IMR-90 (cell line): ENCODE measurements at regions not wholly inside any gene's neighbourhood (a gene's known extent, or its start where the extent isn't known, plus 50 kb on each side); places are given as distances from the start of the nearest gene placed in this dataset.

Experiments used
- ATAC-seq: fragments of 200-7000 bp; cut with Tn5 transposase; 2 replicates; pipeline ENCODE4 v1.9.1; 2020; ENCODE audit warnings: low read depth, mild to moderate bottlenecking, moderate library complexity
- BruUV-seq: library from RNA; stranded (reverse); fragments of 400-500 nt; replicated peaks from 2 replicates; lab custom pipeline; 2021; lab: Mats Ljungman, UMichigan
- CTCF ChIA-PET: fragments of 300-600 bp; formaldehyde crosslinking; extraction: SDS; loops from one replicate; lab custom pipeline; 2021; ENCODE audit warnings: antibody characterized with exemption; lab: Yijun Ruan, JAX
- POLR2A ChIA-PET: fragments of 300-600 bp; sonication (Branson Sonifier 250); formaldehyde crosslinking; loops from one replicate; lab custom pipeline; 2022; ENCODE audit warnings: antibody characterized with exemption; ENCODE audit not compliant: unreplicated experiment; lab: Charles Lee
- DNase-seq: peaks from one replicate; pipeline ENCODE4 v3.0.0; 2013
- H2AFZ ChIP-seq: replicated peaks from 2 replicates; pipeline ENCODE3; 2013; ENCODE audit warnings: low read length, mild to moderate bottlenecking; ENCODE audit not compliant: poor library complexity
- H2AK5ac ChIP-seq: 2 replicates; pipeline ENCODE4 v1.6.1; 2013; ENCODE audit warnings: low read depth, low read length, inconsistent platforms
- H2AK9ac ChIP-seq: replicated peaks from 2 replicates; pipeline ENCODE3; 2013; ENCODE audit warnings: mild to moderate bottlenecking, low read depth, low read length, moderate library complexity; ENCODE audit not compliant: poor library complexity
- H2BK120ac ChIP-seq: 2 replicates; pipeline ENCODE4 v1.6.1; 2013; ENCODE audit warnings: low read depth, low read length, inconsistent platforms
- H2BK15ac ChIP-seq: 3 replicates; pipeline ENCODE4 v1.6.1; 2013; ENCODE audit warnings: low read depth, low read length, inconsistent platforms
- H2BK20ac ChIP-seq: 2 replicates; pipeline ENCODE4 v1.6.1; 2013; ENCODE audit warnings: low read depth, mild to moderate bottlenecking, inconsistent platforms, low read length, moderate library complexity
- H2BK5ac ChIP-seq: 2 replicates; pipeline ENCODE4 v1.6.1; 2013; ENCODE audit warnings: mild to moderate bottlenecking, low read depth, low read length, inconsistent platforms; ENCODE audit not compliant: poor library complexity, severe bottlenecking
- H3K14ac ChIP-seq: replicated peaks from 2 replicates; pipeline ENCODE4 v1.6.1; 2013; ENCODE audit warnings: low read depth, low read length, inconsistent platforms
- H3K18ac ChIP-seq: 2 replicates; pipeline ENCODE4 v1.6.1; 2013; ENCODE audit warnings: low read depth, low read length, control low read depth
- H3K23ac ChIP-seq: 2 replicates; pipeline ENCODE4 v1.6.1; 2013; ENCODE audit warnings: low read depth, low read length, inconsistent platforms
- H3K27ac ChIP-seq: 2 replicates; pipeline ENCODE4 v1.5.1; 2013; ENCODE audit warnings: mild to moderate bottlenecking, control low read depth, low read length; ENCODE audit not compliant: insufficient read depth
- H3K27me3 ChIP-seq: 2 replicates; pipeline ENCODE4 v1.6.1; 2013; ENCODE audit warnings: low read length; ENCODE audit not compliant: control insufficient read depth, insufficient read depth
- H3K36me3 ChIP-seq: 2 replicates; pipeline ENCODE4 v1.6.1; 2013; ENCODE audit warnings: low read length, mixed read lengths; ENCODE audit not compliant: control insufficient read depth, insufficient read depth
- H3K4ac ChIP-seq: 2 replicates; pipeline ENCODE4 v1.6.1; 2013; ENCODE audit warnings: low read depth, low read length, inconsistent platforms
- H3K4me1 ChIP-seq: 2 replicates; pipeline ENCODE4 v1.6.1; 2013; ENCODE audit warnings: low read length, mixed read lengths; ENCODE audit not compliant: control insufficient read depth, insufficient read depth
- H3K4me2 ChIP-seq: 2 replicates; pipeline ENCODE4 v1.6.1; 2013; ENCODE audit warnings: low read depth, mild to moderate bottlenecking, control low read depth, low read length, moderate library complexity
- H3K4me3 ChIP-seq: 2 replicates; pipeline ENCODE4 v1.5.1; 2013; ENCODE audit warnings: low read depth, mild to moderate bottlenecking, control low read depth, low read length, moderate library complexity; ENCODE audit not compliant: insufficient read depth
- H3K56ac ChIP-seq: 2 replicates; pipeline ENCODE4 v1.6.1; 2013; ENCODE audit warnings: low read length, inconsistent platforms; ENCODE audit not compliant: insufficient read depth; ENCODE audit errors: extremely low read depth
- H3K79me1 ChIP-seq, 2 experiments: 2 replicates each; pipeline ENCODE4 v1.6.1; 2013; ENCODE audit warnings: low read length in 2 of 2, inconsistent platforms in 1 of 2, low read depth in 1 of 2
- H3K9ac ChIP-seq: 2 replicates; pipeline ENCODE4 v1.6.1; 2013; ENCODE audit warnings: low read depth, low read length, control low read depth
- H3K9me1 ChIP-seq: 2 replicates; pipeline ENCODE4 v1.6.1; 2013; ENCODE audit warnings: low read length, inconsistent platforms; ENCODE audit not compliant: insufficient read depth
- H3K9me3 ChIP-seq: 2 replicates; pipeline ENCODE4 v1.6.1; 2013; ENCODE audit warnings: low read length; ENCODE audit not compliant: control insufficient read depth, insufficient read depth
- H4K20me1 ChIP-seq: 2 replicates; pipeline ENCODE4 v1.6.1; 2013; ENCODE audit warnings: low read length, inconsistent platforms; ENCODE audit not compliant: insufficient read depth
- H4K5ac ChIP-seq: 2 replicates; pipeline ENCODE4 v1.6.1; 2013; ENCODE audit warnings: mild to moderate bottlenecking, low read depth, low read length, control low read depth
- H4K8ac ChIP-seq, 2 experiments: 2 replicates each; pipeline ENCODE4 v1.6.1; 2013; ENCODE audit warnings: low read depth in 2 of 2, low read length in 2 of 2, control low read depth in 1 of 2, inconsistent platforms in 1 of 2
- H4K91ac ChIP-seq: 2 replicates; pipeline ENCODE4 v1.6.1; 2013; ENCODE audit warnings: low read depth, low read length, inconsistent platforms; ENCODE audit not compliant: insufficient read depth
- CHD1 ChIP-seq: IDR thresholded peaks from 2 replicates; pipeline ENCODE4 v1.6.1; 2012; ENCODE audit warnings: low read depth, low read length, improper control_type of control experiment
- FOS ChIP-seq: fragments of 150-350 bp; IDR thresholded peaks from 2 replicates; pipeline ENCODE4 v1.6.1; 2016; ENCODE audit warnings: low read depth, low read length
- MXI1 ChIP-seq: IDR thresholded peaks from 2 replicates; pipeline ENCODE4 v1.6.1; 2012; ENCODE audit warnings: low read depth, mild to moderate bottlenecking, low read length, moderate library complexity, borderline replicate concordance
- NFE2L2 ChIP-seq: fragments of 150-350 bp; IDR thresholded peaks from 2 replicates; pipeline ENCODE4 v1.6.1; 2016; ENCODE audit warnings: low read depth, mild to moderate bottlenecking, low read length
- POLR2A ChIP-seq: IDR thresholded peaks from 2 replicates; pipeline ENCODE4 v1.6.1; 2012; ENCODE audit warnings: mild to moderate bottlenecking, low read depth, low read length
- RAD21 ChIP-seq: IDR thresholded peaks from 2 replicates; pipeline ENCODE4 v1.6.1; 2012; ENCODE audit warnings: low read length, improper control_type of control experiment
- SMC3 ChIP-seq: fragments of 150-350 bp; IDR thresholded peaks from 2 replicates; pipeline ENCODE4 v1.6.1; 2016; ENCODE audit warnings: low read depth, mild to moderate bottlenecking, antibody characterized with exemption, low read length, moderate library complexity
- WGBS, 2 experiments: methylation state at CpG; one replicate each; pipeline versions ENCODE4 v1.1.5 to v1.1.7; 2013; ENCODE audit warnings: missing lambda C conversion rate in 2 of 2; ENCODE audit not compliant: insufficient read length in 1 of 2; ENCODE audit errors: extremely low coverage in 2 of 2; 5-methylcytosine and 5-hydroxymethylcytosine counted together
- dilution Hi-C: fragments of 300-500 bp; cut with HindIII; formaldehyde crosslinking; loops from one replicate; pipeline ENCODE4 v1.14.3; 2018; ENCODE audit warnings: low sequenced_read_pairs; ENCODE audit not compliant: unreplicated experiment
- in situ Hi-C: fragments of 300-500 bp; cut with MboI; formaldehyde crosslinking; loops from 3 replicates; pipeline ENCODE4 v1.14.3; 2019; ENCODE audit warnings: low sequenced_read_pairs, inconsistent platforms, mixed read lengths
- intact Hi-C: fragments of 100-400 bp; cut with micrococcal nuclease; formaldehyde crosslinking; loops from 2 replicates; pipeline ENCODE4 v1.10.0; 2022
- TF ChIP-seq, protein P1 (sequence below): fragments of 150-350 bp; IDR thresholded peaks from 2 replicates; pipeline ENCODE4 v1.6.1; 2017; ENCODE audit warnings: mild to moderate bottlenecking, antibody characterized with exemption, low read length, low read depth

DNA sequence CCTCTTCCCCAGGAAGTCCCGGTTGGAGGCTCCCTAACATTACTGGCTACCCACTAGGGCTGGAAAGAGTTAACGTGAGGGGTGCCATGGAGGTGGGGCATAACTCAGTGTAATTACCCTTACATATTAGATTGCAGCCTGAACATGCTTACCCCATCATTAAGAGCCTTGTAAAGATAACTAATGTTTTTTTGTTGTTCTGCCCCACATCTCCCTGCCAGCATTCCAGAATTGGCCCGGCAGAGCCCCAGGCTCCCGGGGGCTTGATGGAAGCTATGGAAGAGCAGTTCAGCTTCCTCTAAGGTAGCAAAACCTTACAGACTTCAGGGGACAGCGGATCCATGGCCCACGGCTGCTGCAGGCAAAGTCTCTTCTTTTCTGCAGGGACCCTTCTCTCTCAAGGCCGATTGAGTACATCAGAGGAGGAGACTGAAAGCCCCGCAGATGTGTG lies 166.1 kb upstream of the FOXQ1 start:
- peak overlapping the region; percentile 4 for H2AFZ ChIP-seq
- no peak overlapping the region for H3K9ac ChIP-seq
- WGBS, 2 experiments: 100% methylated on average over 1 of the region's 8 CpGs; no CpG with 5 or more reads in 1 of the 2 experiments

More for the DNA sequence above, 166.1 kb upstream of the FOXQ1 start:
- ChIA-PET CTCF (no interaction called here), POLR2A (no interaction called here)
- H2AK9ac ChIP-seq: no peak overlapping the region
- 0 out of 2 replicates have a peak overlapping the region, but pooled peaks have one; percentile 11 for H2AK5ac ChIP-seq
- DNase-seq (no peak), ATAC-seq (no peak)
- TF ChIP-seq SMC3 (no peak), POLR2A (no peak), CHD1 (no peak), RAD21 (no peak), MXI1 (no peak), NFE2L2 (no peak), FOS (no peak)
- TF ChIP-seq, protein P1, sequence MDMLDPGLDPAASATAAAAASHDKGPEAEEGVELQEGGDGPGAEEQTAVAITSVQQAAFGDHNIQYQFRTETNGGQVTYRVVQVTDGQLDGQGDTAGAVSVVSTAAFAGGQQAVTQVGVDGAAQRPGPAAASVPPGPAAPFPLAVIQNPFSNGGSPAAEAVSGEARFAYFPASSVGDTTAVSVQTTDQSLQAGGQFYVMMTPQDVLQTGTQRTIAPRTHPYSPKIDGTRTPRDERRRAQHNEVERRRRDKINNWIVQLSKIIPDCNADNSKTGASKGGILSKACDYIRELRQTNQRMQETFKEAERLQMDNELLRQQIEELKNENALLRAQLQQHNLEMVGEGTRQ: no peak
- no peak overlapping the region for H3K23ac ChIP-seq
- peak overlapping the region; percentile 57; the same call in 1 of the 2 replicates for H2BK20ac ChIP-seq
- in situ Hi-C loops (no loop called here), intact Hi-C loops (loop anchor here (10.0 kb wide), 1 partner anchor 211 kb away; no protein-coding TSS in a partner anchor), dilution Hi-C loops (no loop called here)
- H3K14ac ChIP-seq: no peak overlapping the region
- H3K4me1 ChIP-seq: peaks cover 11% of the 10 kb centered on the region
- peak overlapping the region; percentile 52 for H2BK120ac ChIP-seq
- H3K27me3 ChIP-seq: peaks cover 7% of the 10 kb centered on the region
- H3K4me2 ChIP-seq: no peak overlapping the region
- H3K4me3 ChIP-seq: no peak overlapping the region
- no peaks in the 10 kb centered on the region for H3K9me3 ChIP-seq
- H4K91ac ChIP-seq: peak overlapping the region; percentile 66; the same call in 1 of the 2 replicates
- no peak overlapping the region for H3K27ac ChIP-seq
- no peak overlapping the region for H4K5ac ChIP-seq
- peaks cover 15% of the 10 kb centered on the region; the same call in 1 of the 2 replicates for H3K9me1 ChIP-seq
- no peak overlapping the region for H3K56ac ChIP-seq
- peak overlapping the region; percentile 70; the same call in 1 of the 3 replicates for H2BK15ac ChIP-seq
- H4K8ac ChIP-seq: no peak overlapping the region
- H4K20me1 ChIP-seq: no peaks in the 10 kb centered on the region
- H3K36me3 ChIP-seq: no peaks in the 10 kb centered on the region
- no peak overlapping the region for H2BK5ac ChIP-seq
- no peaks in the 10 kb centered on the region for H3K79me1 ChIP-seq
- no peak overlapping the region for H3K18ac ChIP-seq
- no TSS peak for BruUV-seq
- peak overlapping the region; percentile 72; the same call in 1 of the 2 replicates for H3K4ac ChIP-seq
